ENCODE measurements at regions not wholly inside any gene's neighbourhood (a gene's known extent, or its start where the extent isn't known, plus 50 kb on each side); places are given as distances from the start of the nearest gene placed in this dataset.

DNA sequence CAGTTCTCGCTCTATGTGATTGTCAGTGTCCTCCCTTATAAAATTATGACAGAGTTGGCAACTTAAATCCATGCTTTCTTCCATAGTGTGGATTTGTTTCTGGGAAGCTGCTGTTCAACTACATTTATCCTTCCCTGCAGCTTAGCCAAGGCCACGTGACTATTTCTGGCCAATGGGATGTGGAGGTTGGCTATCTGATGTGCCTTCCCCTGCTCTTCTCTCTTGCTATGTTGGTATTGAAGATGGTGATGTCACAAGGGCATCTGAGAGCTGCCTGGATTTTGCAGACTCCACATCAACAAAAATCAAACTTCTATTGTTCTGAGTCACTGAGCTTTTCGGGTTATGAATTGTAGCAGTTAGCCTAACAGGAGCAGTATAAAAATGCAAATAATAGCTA lies 164.9 kb upstream of the RHOBTB1 start:
- Histone ChIP-seq H3K9me2 (ENCODE audit: insufficient read depth) (no peaks in the 10 kb centered on the region), H3K4me1 (ENCODE audit: insufficient read depth) (peaks cover 9% of the 10 kb centered on the region; the same call in 1 of the 2 replicates), H3K4me2 (ENCODE audit: unreplicated experiment) (no peak overlapping the region), H3F3A (ENCODE audit: insufficient read depth) (no peaks in the 10 kb centered on the region), H3K4me3 (no peak overlapping the region), H3K36me3 (ENCODE audit: low read depth) (no peaks in the 10 kb centered on the region), H3K9ac (no peak overlapping the region), H3K27ac (no peak overlapping the region), H4K20me1 (ENCODE audit: insufficient read depth) (no peaks in the 10 kb centered on the region), H2AFZ (no peak overlapping the region), H3K27me3 (replicated peaks; ENCODE audit: insufficient read depth) (0 out of 2 replicates have a peak, but pooled peaks cover 11% of the 10 kb centered on the region), H3K9me3 (ENCODE audit: low read depth) (no peaks in the 10 kb centered on the region), H3K79me2 (ENCODE audit: insufficient read depth) (no peaks in the 10 kb centered on the region)
- TF ChIP-seq EZH2phosphoT487 (IDR thresholded peaks at IDR 0.05; ENCODE audit: insufficient read depth, low read depth) = no peak
- TF ChIP-seq EZH2 (IDR thresholded peaks at IDR 0.05; ENCODE audit: insufficient read depth, poor library complexity, severe bottlenecking) = no peak
- in situ Hi-C loops (cut with MboI) = no loop called here
- no peak for DNase-seq
- WGBS, 2 experiments (ENCODE audit: low coverage in 1 of 2, low lambda C conversion rate in 2 of 2, missing lambda C conversion rate in 2 of 2) = 67 to 71% methylated on average over 3 of the region's 3 CpGs

- no peak overlapping the region for H2AFZ ChIP-seq
- no peaks in the 10 kb centered on the region for H3K79me2 ChIP-seq (ENCODE audit: insufficient read depth)
- no peak overlapping the region for H3K4me2 ChIP-seq (ENCODE audit: unreplicated experiment)
- no peaks in the 10 kb centered on the region for H3K9me3 ChIP-seq (ENCODE audit: low read depth)
- no peak for TF ChIP-seq EZH2 (IDR thresholded peaks at IDR 0.05; ENCODE audit: insufficient read depth, poor library complexity, severe bottlenecking)
- no peak for TF ChIP-seq EZH2phosphoT487 (IDR thresholded peaks at IDR 0.05; ENCODE audit: insufficient read depth, low read depth)
- DNase-seq = no peak
- H3K9me2 ChIP-seq (ENCODE audit: insufficient read depth) = no peaks in the 10 kb centered on the region
- no peak overlapping the region for H3K27ac ChIP-seq
- no peaks in the 10 kb centered on the region for H3K4me1 ChIP-seq (ENCODE audit: insufficient read depth)
- no peak overlapping the region for H3K9ac ChIP-seq
- in situ Hi-C loops (cut with MboI) = no loop called here
- H3K27me3 ChIP-seq (replicated peaks; ENCODE audit: insufficient read depth) = peaks cover 39% of the 10 kb centered on the region
- H3K4me3 ChIP-seq = no peak overlapping the region
- no peaks in the 10 kb centered on the region for H3K36me3 ChIP-seq (ENCODE audit: low read depth)
- H4K20me1 ChIP-seq (ENCODE audit: insufficient read depth) = no peaks in the 10 kb centered on the region
- no peaks in the 10 kb centered on the region for H3F3A ChIP-seq (ENCODE audit: insufficient read depth)
- 18 to 19% methylated on average over 5 of the region's 5 CpGs for WGBS, 2 experiments (ENCODE audit: low coverage in 1 of 2, low lambda C conversion rate in 2 of 2, missing lambda C conversion rate in 2 of 2)
These were observed 156.9 kb upstream of the RHOBTB1 start for GRCh38 chr10:61100887-61101286.

DNA sequence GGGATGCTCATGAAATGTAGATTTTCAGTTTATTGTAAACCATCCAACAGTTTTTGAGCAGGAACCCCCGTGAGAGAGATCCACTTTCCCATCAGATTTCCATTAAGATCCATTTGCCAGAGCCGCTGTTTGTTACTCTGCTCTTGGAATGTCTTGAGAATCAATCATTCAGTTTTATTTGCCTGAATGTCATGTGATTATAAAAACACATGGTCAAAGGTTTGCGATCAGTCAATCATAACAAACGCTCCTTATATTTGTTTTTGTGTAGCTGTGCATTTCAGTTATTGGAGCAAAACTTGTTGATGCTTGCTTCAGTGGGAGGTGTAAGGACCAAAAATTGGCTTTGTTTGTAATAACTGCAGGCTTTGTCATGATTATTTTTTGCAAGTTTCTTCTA lies 155.8 kb upstream of the RHOBTB1 start:
- Histone ChIP-seq H3F3A (ENCODE audit: insufficient read depth) (no peaks in the 10 kb centered on the region), H3K9me2 (ENCODE audit: insufficient read depth) (no peaks in the 10 kb centered on the region), H3K4me2 (ENCODE audit: unreplicated experiment) (no peak overlapping the region), H3K9me3 (ENCODE audit: low read depth) (no peaks in the 10 kb centered on the region), H3K4me1 (ENCODE audit: insufficient read depth) (no peaks in the 10 kb centered on the region), H3K27me3 (replicated peaks; ENCODE audit: insufficient read depth) (peaks cover 48% of the 10 kb centered on the region), H3K4me3 (no peak overlapping the region), H2AFZ (no peak overlapping the region), H4K20me1 (ENCODE audit: insufficient read depth) (no peaks in the 10 kb centered on the region), H3K9ac (no peak overlapping the region), H3K36me3 (ENCODE audit: low read depth) (no peaks in the 10 kb centered on the region), H3K79me2 (ENCODE audit: insufficient read depth) (no peaks in the 10 kb centered on the region), H3K27ac (no peak overlapping the region)
- WGBS, 2 experiments (ENCODE audit: low coverage in 1 of 2, low lambda C conversion rate in 2 of 2, missing lambda C conversion rate in 2 of 2) = 3 to 6% methylated on average over 4 of the region's 4 CpGs
- no peak for DNase-seq
- no peak for TF ChIP-seq EZH2 (IDR thresholded peaks at IDR 0.05; ENCODE audit: insufficient read depth, poor library complexity, severe bottlenecking)
- TF ChIP-seq EZH2phosphoT487 (IDR thresholded peaks at IDR 0.05; ENCODE audit: insufficient read depth, low read depth) = no peak
- in situ Hi-C loops (cut with MboI) = no loop called here

DNA sequence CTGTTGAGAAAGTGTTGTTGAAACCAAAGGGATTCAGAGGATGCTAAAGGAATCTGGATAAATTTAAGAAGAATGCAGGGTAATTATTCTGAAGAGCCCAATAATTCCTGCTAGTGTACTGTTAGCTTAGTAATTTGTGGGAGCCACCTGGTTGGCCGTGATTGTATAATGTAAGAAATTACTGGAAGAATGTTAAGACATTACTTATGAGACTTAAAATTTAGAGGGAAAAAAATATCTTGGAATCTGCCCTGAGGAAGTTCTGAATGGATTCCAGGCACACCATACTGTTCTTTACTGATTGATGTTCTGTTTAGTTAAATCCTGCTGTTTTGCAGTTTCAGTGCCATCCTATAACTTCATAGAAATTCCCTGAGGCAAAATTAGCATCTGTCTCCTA lies 155.0 kb upstream of the RHOBTB1 start:
- in situ Hi-C loops (cut with MboI) = no loop called here
- no peak for DNase-seq

GRCh38 chr10:61097026-61097425 lies 153.0 kb upstream of the RHOBTB1 start:
- no peaks in the 10 kb centered on the region for H4K20me1 ChIP-seq (ENCODE audit: insufficient read depth)
- peaks cover 52% of the 10 kb centered on the region for H3K27me3 ChIP-seq (replicated peaks; ENCODE audit: insufficient read depth)
- no peak overlapping the region for H3K4me3 ChIP-seq
- no peak overlapping the region for H2AFZ ChIP-seq
- no peak overlapping the region for H3K9ac ChIP-seq
- H3F3A ChIP-seq (ENCODE audit: insufficient read depth) = no peaks in the 10 kb centered on the region
- no peaks in the 10 kb centered on the region for H3K9me2 ChIP-seq (ENCODE audit: insufficient read depth)
- H3K27ac ChIP-seq = no peak overlapping the region
- in situ Hi-C loops (cut with MboI) = no loop called here
- no peak overlapping the region for H3K4me2 ChIP-seq (ENCODE audit: unreplicated experiment)
- H3K9me3 ChIP-seq (ENCODE audit: low read depth) = no peaks in the 10 kb centered on the region
- H3K36me3 ChIP-seq (ENCODE audit: low read depth) = no peaks in the 10 kb centered on the region
- TF ChIP-seq EZH2phosphoT487 (IDR thresholded peaks at IDR 0.05; ENCODE audit: insufficient read depth, low read depth) = no peak
- no peak for TF ChIP-seq EZH2 (IDR thresholded peaks at IDR 0.05; ENCODE audit: insufficient read depth, poor library complexity, severe bottlenecking)
- DNase-seq = no peak
- 61 to 74% methylated on average over 1 of the region's 1 CpG for WGBS, 2 experiments (ENCODE audit: low coverage in 1 of 2, low lambda C conversion rate in 2 of 2, missing lambda C conversion rate in 2 of 2)
- H3K4me1 ChIP-seq (ENCODE audit: insufficient read depth) = no peaks in the 10 kb centered on the region
- H3K79me2 ChIP-seq (ENCODE audit: insufficient read depth) = no peaks in the 10 kb centered on the region

More for the DNA sequence above, 155.0 kb upstream of the RHOBTB1 start:
- no peak overlapping the region for H2AFZ ChIP-seq
- no peaks in the 10 kb centered on the region for H4K20me1 ChIP-seq (ENCODE audit: insufficient read depth)
- no peaks in the 10 kb centered on the region for H3K9me2 ChIP-seq (ENCODE audit: insufficient read depth)
- TF ChIP-seq EZH2phosphoT487 (IDR thresholded peaks at IDR 0.05; ENCODE audit: insufficient read depth, low read depth) (no peak), EZH2 (IDR thresholded peaks at IDR 0.05; ENCODE audit: insufficient read depth, poor library complexity, severe bottlenecking) (no peak)
- peaks cover 46% of the 10 kb centered on the region for H3K27me3 ChIP-seq (replicated peaks; ENCODE audit: insufficient read depth)
- no peak overlapping the region for H3K4me2 ChIP-seq (ENCODE audit: unreplicated experiment)
- H3K4me1 ChIP-seq (ENCODE audit: insufficient read depth) = no peaks in the 10 kb centered on the region
- no peaks in the 10 kb centered on the region for H3K36me3 ChIP-seq (ENCODE audit: low read depth)
- no peaks in the 10 kb centered on the region for H3F3A ChIP-seq (ENCODE audit: insufficient read depth)
- no peak overlapping the region for H3K9ac ChIP-seq
- no peaks in the 10 kb centered on the region for H3K9me3 ChIP-seq (ENCODE audit: low read depth)
- H3K4me3 ChIP-seq = no peak overlapping the region
- H3K27ac ChIP-seq = no peak overlapping the region
- H3K79me2 ChIP-seq (ENCODE audit: insufficient read depth) = no peaks in the 10 kb centered on the region
- WGBS, 2 experiments (ENCODE audit: low coverage in 1 of 2, low lambda C conversion rate in 2 of 2, missing lambda C conversion rate in 2 of 2) = 58 to 73% methylated on average over 1 of the region's 1 CpG
